Activated CD4-positive, alpha-beta T cell treated with anti-CD3 and anti-CD28 coated beads, Interleukin-2, amount 10 ng/mL, durations not matched to agents 24 days and 14 days (primary cell): ENCODE measurements at regions not wholly inside any gene's neighbourhood (a gene's known extent, or its start where the extent isn't known, plus 50 kb on each side); places are given as distances from the start of the nearest gene placed in this dataset.

ENCODE experiments used
- DNase-seq: peaks from one replicate; pipeline ENCODE4 v3.0.0; 2022
- H3K27ac Mint-ChIP-seq: one replicate; pipeline ENCODE4 v1.8.0; 2022; ENCODE audit warnings: mild to moderate bottlenecking, mixed read lengths
- H3K27me3 Mint-ChIP-seq: one replicate; pipeline ENCODE4 v1.8.0; 2022; ENCODE audit warnings: mixed read lengths
- H3K36me3 Mint-ChIP-seq: one replicate; pipeline ENCODE4 v1.8.0; 2022; ENCODE audit warnings: low read depth, mild to moderate bottlenecking, mixed read lengths
- H3K4me1 Mint-ChIP-seq: one replicate; pipeline ENCODE4 v1.8.0; 2021; ENCODE audit warnings: mixed read lengths
- H3K4me3 Mint-ChIP-seq: one replicate; pipeline ENCODE4 v1.8.0; 2022; ENCODE audit warnings: mild to moderate bottlenecking, moderate library complexity, mixed read lengths
- H3K9me3 Mint-ChIP-seq: one replicate; pipeline ENCODE4 v1.8.0; 2021; ENCODE audit warnings: mixed read lengths
- intact Hi-C: fragments of 100-400 bp; cut with micrococcal nuclease; formaldehyde crosslinking; loops from one replicate; pipeline ENCODE4 v1.15.1; 2023

DNA sequence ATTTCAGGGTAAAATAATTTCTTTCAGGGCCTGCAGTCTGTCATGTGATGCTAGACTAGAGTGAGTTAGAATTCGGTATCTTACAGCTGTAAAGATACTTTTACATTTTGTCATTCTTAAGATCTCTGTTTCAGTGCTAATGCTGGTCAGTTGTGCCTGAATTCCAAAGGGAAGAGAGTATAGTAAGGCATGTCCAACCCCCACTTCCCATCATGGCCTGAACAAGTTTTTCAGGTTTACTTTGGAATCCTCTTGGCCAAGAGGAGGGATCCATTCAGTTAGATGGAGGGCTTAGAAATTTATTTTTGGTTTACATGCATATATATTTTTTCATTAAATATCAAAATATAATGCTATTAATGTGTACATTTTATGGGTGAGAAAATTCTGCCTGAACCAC, 596.6 kb downstream of the XIRP2 start:
- H3K4me1 Mint-ChIP-seq: no peaks in the 10 kb centered on the region
- H3K27me3 Mint-ChIP-seq: no peaks in the 10 kb centered on the region
- H3K4me3 Mint-ChIP-seq: no peak overlapping the region
- no peak for DNase-seq
- H3K27ac Mint-ChIP-seq: no peak overlapping the region
- intact Hi-C loops: no loop called here
- H3K9me3 Mint-ChIP-seq: no peaks in the 10 kb centered on the region
- no peaks in the 10 kb centered on the region for H3K36me3 Mint-ChIP-seq

- no peaks in the 10 kb centered on the region for H3K27me3 Mint-ChIP-seq
- no peak overlapping the region for H3K4me3 Mint-ChIP-seq
- DNase-seq: no peak
- H3K36me3 Mint-ChIP-seq: no peaks in the 10 kb centered on the region
- intact Hi-C loops: no loop called here
- no peaks in the 10 kb centered on the region for H3K4me1 Mint-ChIP-seq
- H3K9me3 Mint-ChIP-seq: no peaks in the 10 kb centered on the region
- H3K27ac Mint-ChIP-seq: no peak overlapping the region
Measured at GRCh38 chr2:167480986-167481309, 592.7 kb downstream of the XIRP2 start.

DNA sequence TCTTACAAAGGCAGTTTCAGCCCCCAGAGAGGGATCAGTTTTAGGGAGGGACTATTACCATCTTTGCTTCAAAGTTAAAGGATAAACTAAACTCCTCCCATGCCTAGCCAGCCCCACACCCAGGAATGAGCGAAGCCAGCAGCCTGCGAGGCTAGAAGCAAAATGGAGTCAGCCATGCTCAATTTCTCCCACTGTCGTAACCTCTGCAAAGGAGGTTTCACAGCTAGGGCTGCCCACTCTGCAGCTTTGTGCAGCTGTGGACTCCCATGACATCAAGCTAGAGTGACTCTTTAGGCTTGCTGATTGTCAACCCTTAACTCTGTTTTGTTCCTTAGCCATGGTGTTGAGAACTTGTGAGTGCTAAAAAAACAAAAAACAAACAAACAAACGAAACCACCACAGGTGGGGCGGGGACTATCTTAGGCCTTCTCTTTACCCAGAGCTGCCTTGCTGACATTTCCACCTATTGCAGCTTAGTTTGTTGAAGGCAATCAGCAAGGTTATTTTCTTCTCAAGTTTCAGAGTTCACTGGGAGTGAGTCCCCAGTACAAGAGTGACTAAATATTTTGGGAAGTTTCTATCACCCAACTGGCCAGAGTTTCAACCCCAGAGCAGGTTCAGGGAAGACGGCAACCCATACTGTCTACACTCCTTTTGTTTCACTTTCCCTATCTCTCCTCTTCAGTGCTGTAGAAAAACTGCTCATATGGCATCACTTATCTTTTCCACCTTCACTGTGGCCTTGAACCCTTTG, 592.1 kb downstream of the XIRP2 start:
- Mint-ChIP-seq H3K4me1 (no peaks in the 10 kb centered on the region), H3K9me3 (no peaks in the 10 kb centered on the region), H3K27ac (no peak overlapping the region), H3K4me3 (no peak overlapping the region), H3K27me3 (no peaks in the 10 kb centered on the region), H3K36me3 (no peaks in the 10 kb centered on the region)
- intact Hi-C loops: no loop called here
- no peak for DNase-seq

DNA sequence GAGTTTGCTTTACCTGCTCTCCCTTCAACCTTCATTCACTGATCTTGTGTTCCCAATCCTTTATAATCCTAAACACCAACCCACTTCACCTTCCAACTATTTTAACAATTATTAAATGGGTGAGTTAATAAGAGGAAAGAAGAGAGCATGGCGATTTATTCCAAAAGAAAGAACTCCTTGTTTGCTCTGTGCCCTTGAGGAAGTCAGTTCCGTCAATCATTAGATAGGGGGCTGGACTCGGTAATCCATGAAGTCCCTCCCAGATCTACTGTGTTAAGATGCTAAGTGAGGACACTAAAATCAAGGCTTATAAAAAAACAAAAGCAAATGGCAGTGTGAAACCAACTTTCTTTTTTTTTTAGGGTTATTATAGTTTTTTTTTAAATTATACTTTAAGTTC, 589.9 kb downstream of the XIRP2 start:
- Mint-ChIP-seq H3K9me3 (no peaks in the 10 kb centered on the region), H3K4me3 (no peak overlapping the region), H3K27me3 (no peaks in the 10 kb centered on the region), H3K36me3 (no peaks in the 10 kb centered on the region), H3K4me1 (no peaks in the 10 kb centered on the region), H3K27ac (no peak overlapping the region)
- no peak for DNase-seq
- intact Hi-C loops: no loop called here

- H3K36me3 Mint-ChIP-seq: no peaks in the 10 kb centered on the region
- H3K4me1 Mint-ChIP-seq: no peaks in the 10 kb centered on the region
- intact Hi-C loops: no loop called here
- H3K4me3 Mint-ChIP-seq: no peak overlapping the region
- no peak for DNase-seq
- no peaks in the 10 kb centered on the region for H3K9me3 Mint-ChIP-seq
- no peak overlapping the region for H3K27ac Mint-ChIP-seq
- no peaks in the 10 kb centered on the region for H3K27me3 Mint-ChIP-seq
Measured at GRCh38 chr2:167475791-167476190, 587.5 kb downstream of the XIRP2 start.

- DNase-seq: no peak
- Mint-ChIP-seq H3K4me1 (no peaks in the 10 kb centered on the region), H3K4me3 (no peak overlapping the region), H3K27me3 (no peaks in the 10 kb centered on the region), H3K27ac (no peak overlapping the region), H3K36me3 (no peaks in the 10 kb centered on the region), H3K9me3 (no peaks in the 10 kb centered on the region)
- intact Hi-C loops: no loop called here
Measured at GRCh38 chr2:167471734-167472133, 583.5 kb downstream of the XIRP2 start.

DNA sequence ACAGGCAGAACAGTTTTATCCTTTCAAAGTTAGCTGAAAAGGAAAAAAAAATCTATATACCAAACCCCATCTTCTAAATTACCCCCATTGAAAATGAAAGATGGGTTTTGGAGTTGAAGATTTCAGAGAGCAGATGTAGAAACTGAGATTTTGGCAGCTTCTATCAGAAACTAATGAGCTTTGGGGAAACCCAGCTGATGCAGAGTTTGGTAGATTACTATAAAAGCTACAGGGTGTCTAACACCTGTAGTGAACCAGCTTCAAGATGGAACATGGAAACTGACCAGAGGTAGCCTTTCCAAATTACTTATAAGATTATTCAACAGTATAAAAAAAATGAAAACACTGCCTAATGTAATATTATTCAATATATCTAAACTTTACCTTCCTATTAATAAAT, 583.1 kb downstream of the XIRP2 start:
- Mint-ChIP-seq H3K27ac (no peak overlapping the region), H3K4me1 (no peaks in the 10 kb centered on the region), H3K36me3 (no peaks in the 10 kb centered on the region), H3K9me3 (no peaks in the 10 kb centered on the region), H3K27me3 (no peaks in the 10 kb centered on the region), H3K4me3 (no peak overlapping the region)
- intact Hi-C loops: no loop called here
- DNase-seq: no peak

DNA sequence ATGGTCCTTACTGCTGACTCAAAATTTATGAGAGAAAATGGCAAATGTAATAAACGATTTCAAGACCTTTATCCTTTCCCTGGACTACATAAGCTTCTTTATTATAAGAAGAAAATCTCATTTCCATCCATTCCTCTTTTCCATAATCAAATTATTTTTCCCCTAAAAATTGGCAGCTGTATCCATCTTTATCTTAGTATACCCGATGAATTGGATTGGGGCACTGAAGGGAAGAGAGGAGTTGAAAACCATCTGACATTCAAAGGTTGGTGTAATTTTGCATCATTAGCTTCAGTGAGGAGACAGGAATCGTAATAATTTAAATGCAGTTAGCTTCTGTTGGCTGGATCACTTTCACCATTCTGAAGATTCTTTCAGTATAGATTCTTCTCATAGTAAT, 574.1 kb downstream of the XIRP2 start:
- DNase-seq: no peak

GRCh38 chr2:167454036-167454435, 565.8 kb downstream of the XIRP2 start:
- no peaks in the 10 kb centered on the region for H3K27me3 Mint-ChIP-seq
- no peaks in the 10 kb centered on the region for H3K36me3 Mint-ChIP-seq
- H3K27ac Mint-ChIP-seq: no peak overlapping the region
- DNase-seq: no peak
- H3K4me1 Mint-ChIP-seq: no peaks in the 10 kb centered on the region
- intact Hi-C loops: no loop called here
- peaks cover 4% of the 10 kb centered on the region for H3K9me3 Mint-ChIP-seq
- H3K4me3 Mint-ChIP-seq: no peak overlapping the region

More for the DNA sequence above, 574.1 kb downstream of the XIRP2 start:
- H3K27ac Mint-ChIP-seq: no peak overlapping the region
- no peaks in the 10 kb centered on the region for H3K27me3 Mint-ChIP-seq
- H3K9me3 Mint-ChIP-seq: peaks cover 5% of the 10 kb centered on the region
- intact Hi-C loops: no loop called here
- H3K4me1 Mint-ChIP-seq: no peaks in the 10 kb centered on the region
- H3K4me3 Mint-ChIP-seq: no peak overlapping the region
- no peaks in the 10 kb centered on the region for H3K36me3 Mint-ChIP-seq

- Mint-ChIP-seq H3K4me1 (no peaks in the 10 kb centered on the region), H3K36me3 (no peaks in the 10 kb centered on the region), H3K9me3 (peaks cover 11% of the 10 kb centered on the region)
Measured at GRCh38 chr2:167451496-167452289, 563.4 kb downstream of the XIRP2 start.

GRCh38 chr2:167450364-167450763, 562.1 kb downstream of the XIRP2 start:
- Mint-ChIP-seq H3K4me1 (no peaks in the 10 kb centered on the region), H3K36me3 (no peaks in the 10 kb centered on the region), H3K4me3 (no peak overlapping the region), H3K9me3 (peaks cover 11% of the 10 kb centered on the region), H3K27ac (no peak overlapping the region), H3K27me3 (no peaks in the 10 kb centered on the region)
- DNase-seq: no peak
- intact Hi-C loops: no loop called here

More at GRCh38 chr2:167451496-167452289, 563.4 kb downstream of the XIRP2 start:
- no peak overlapping the region for H3K4me3 Mint-ChIP-seq
- H3K27me3 Mint-ChIP-seq: no peaks in the 10 kb centered on the region
- H3K27ac Mint-ChIP-seq: no peak overlapping the region
- intact Hi-C loops: no loop called here
- no peak for DNase-seq

- DNase-seq: no peak
- Mint-ChIP-seq H3K27me3 (no peaks in the 10 kb centered on the region), H3K4me1 (no peaks in the 10 kb centered on the region), H3K27ac (no peak overlapping the region), H3K36me3 (no peaks in the 10 kb centered on the region), H3K9me3 (no peaks in the 10 kb centered on the region), H3K4me3 (no peak overlapping the region)
- intact Hi-C loops: no loop called here
Measured at GRCh38 chr2:167440382-167440781, 552.1 kb downstream of the XIRP2 start.

- Mint-ChIP-seq H3K4me1 (no peaks in the 10 kb centered on the region), H3K27me3 (no peaks in the 10 kb centered on the region), H3K36me3 (no peaks in the 10 kb centered on the region), H3K4me3 (no peak overlapping the region), H3K9me3 (no peaks in the 10 kb centered on the region), H3K27ac (no peak overlapping the region)
- no peak for DNase-seq
- intact Hi-C loops: no loop called here
Measured at GRCh38 chr2:167438206-167438605, 549.9 kb downstream of the XIRP2 start.

GRCh38 chr2:167431949-167432348, 543.7 kb downstream of the XIRP2 start:
- Mint-ChIP-seq H3K27me3 (no peaks in the 10 kb centered on the region), H3K4me3 (no peak overlapping the region), H3K4me1 (no peaks in the 10 kb centered on the region), H3K9me3 (no peaks in the 10 kb centered on the region), H3K36me3 (no peaks in the 10 kb centered on the region), H3K27ac (no peak overlapping the region)
- intact Hi-C loops: no loop called here
- no peak for DNase-seq
